GM21737 (cell line): ENCODE measurements at regions not wholly inside any gene's neighbourhood (a gene's known extent, or its start where the extent isn't known, plus 50 kb on each side); places are given as distances from the start of the nearest gene placed in this dataset.
A peak's percentile ranks its signal among the peaks of the same experiment; 100 is the strongest.
"Not testable (repeated sequence)": the region's sequence is repeated elsewhere in the genome, so short reads cannot be mapped to it uniquely, and the experiment has no call there.

Experiments used
- ATAC-seq: cut with Tn5 transposase; IDR thresholded peaks from one replicate; pipeline ENCODE4 v1.9.1; 2021; ENCODE audit warnings: mild to moderate bottlenecking, moderate library complexity; ENCODE audit not compliant: unreplicated experiment

GRCh38 chr1:148318123-148318903 is 164.8 kb downstream of the PPIAL4G start:
- peak; percentile 58 for ATAC-seq

- ATAC-seq, result no peak
Observed at GRCh38 chr1:148317288-148317985, 165.4 kb upstream of the NBPF11 start.

GRCh38 chr1:148315071-148315811 is 163.2 kb upstream of the NBPF11 start:
- ATAC-seq, result no peak

- ATAC-seq, result no peak
Observed at GRCh38 chr1:148310807-148311206, 158.7 kb upstream of the NBPF11 start.

GRCh38 chr1:148309940-148310500 is 157.9 kb upstream of the NBPF11 start:
- ATAC-seq, result no peak

- no peak for ATAC-seq
Observed at GRCh38 chr1:148308832-148309458, 156.9 kb upstream of the NBPF11 start.

- no peak for ATAC-seq
Observed at GRCh38 chr1:148307583-148308185, 155.6 kb upstream of the NBPF11 start.

- ATAC-seq, result not testable (repeated sequence)
Observed at GRCh38 chr1:148304935-148305334, 152.9 kb upstream of the NBPF11 start.

GRCh38 chr1:148302586-148303364 is 150.7 kb upstream of the NBPF11 start:
- not testable (repeated sequence) for ATAC-seq

- ATAC-seq, result not testable (repeated sequence)
Observed at GRCh38 chr1:148297852-148298251, 145.8 kb upstream of the NBPF11 start.

GRCh38 chr1:148296511-148296910 is 144.4 kb upstream of the NBPF11 start:
- ATAC-seq, result no peak

- ATAC-seq, result no peak
Observed at GRCh38 chr1:148294116-148294807, 142.2 kb upstream of the NBPF11 start.

- no peak for ATAC-seq
Observed at GRCh38 chr1:148293651-148294050, 141.6 kb upstream of the NBPF11 start.

- ATAC-seq, result no peak
Observed at GRCh38 chr1:148292915-148293314, 140.8 kb upstream of the NBPF11 start.

GRCh38 chr1:148290881-148291280 is 138.8 kb upstream of the NBPF11 start:
- ATAC-seq, result no peak

- no peak for ATAC-seq
Observed at GRCh38 chr1:148289647-148290046, 137.6 kb upstream of the NBPF11 start.

GRCh38 chr1:148285946-148286345 is 133.9 kb upstream of the NBPF11 start:
- not testable (repeated sequence) for ATAC-seq

GRCh38 chr1:148280831-148281572 is 128.9 kb upstream of the NBPF11 start:
- not testable (repeated sequence) for ATAC-seq
